ENCODE measurements at regions not wholly inside any gene's neighbourhood (a gene's known extent, or its start where the extent isn't known, plus 50 kb on each side); places are given as distances from the start of the nearest gene placed in this dataset.

DNA sequence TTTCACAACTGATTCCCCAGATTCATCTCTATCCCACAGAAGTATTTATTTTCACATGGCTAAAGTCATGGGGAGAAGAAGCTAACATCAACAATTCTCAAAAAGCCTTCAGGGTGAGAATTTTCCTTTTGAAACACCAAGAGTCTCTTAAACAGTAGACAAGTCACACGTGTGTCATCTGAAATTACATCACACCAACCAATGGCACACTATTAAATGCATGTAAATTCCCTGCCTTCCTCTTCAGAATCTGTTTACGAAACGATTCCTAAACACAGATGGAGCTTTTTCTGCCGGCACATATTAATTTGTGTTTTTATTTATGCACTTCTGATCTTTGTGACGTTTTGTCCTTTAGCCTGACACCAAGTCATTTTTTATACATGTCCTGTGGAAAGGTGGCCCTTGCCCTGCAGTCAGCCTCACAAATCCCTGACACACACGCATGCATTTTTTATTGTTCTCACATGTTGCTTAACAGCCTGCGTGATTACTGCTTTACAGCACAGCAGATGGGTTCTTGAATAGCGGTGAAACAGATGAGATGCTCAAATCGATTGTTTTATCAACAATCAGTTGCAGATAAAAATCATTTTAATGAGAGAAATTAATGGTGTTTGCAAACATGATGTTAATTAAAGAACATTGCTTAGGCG is 735.9 kb upstream of the TENM3 start:
- Histone ChIP-seq H3K9me3 (ENCODE audit: control insufficient read depth, low read length) (no peaks in the 10 kb centered on the region), H3K27ac (ENCODE audit: low read depth, low read length, severe bottlenecking) (no peak overlapping the region), H3K4me1 (ENCODE audit: control insufficient read depth, insufficient read depth, low read length, poor library complexity, severe bottlenecking) (no peaks in the 10 kb centered on the region), H3K4me3 (ENCODE audit: extremely low read depth, insufficient read depth, low read length, poor library complexity, severe bottlenecking) (no peak overlapping the region), H3K36me3 (ENCODE audit: control insufficient read depth, insufficient read depth, low read length) (no peaks in the 10 kb centered on the region)
- WGBS, 2 experiments (ENCODE audit: insufficient coverage in 2 of 2): 82 to 100% methylated on average over 3 to 5 of the region's 10 CpGs

GRCh38 chr4:181507938-181508337 is 735.3 kb upstream of the TENM3 start:
- no peak overlapping the region for H3K4me3 ChIP-seq (ENCODE audit: extremely low read depth, insufficient read depth, low read length, poor library complexity, severe bottlenecking)
- no peaks in the 10 kb centered on the region for H3K36me3 ChIP-seq (ENCODE audit: control insufficient read depth, insufficient read depth, low read length)
- WGBS, 2 experiments (ENCODE audit: insufficient coverage in 2 of 2): 53 to 82% methylated on average over 6 of the region's 6 CpGs
- no peaks in the 10 kb centered on the region for H3K9me3 ChIP-seq (ENCODE audit: control insufficient read depth, low read length)
- H3K27ac ChIP-seq (ENCODE audit: low read depth, low read length, severe bottlenecking): no peak overlapping the region
- H3K4me1 ChIP-seq (ENCODE audit: control insufficient read depth, insufficient read depth, low read length, poor library complexity, severe bottlenecking): no peaks in the 10 kb centered on the region

- 84 to 94% methylated on average over 3 to 4 of the region's 6 CpGs for WGBS, 2 experiments (ENCODE audit: insufficient coverage in 2 of 2)
- Histone ChIP-seq H3K4me3 (ENCODE audit: extremely low read depth, insufficient read depth, low read length, poor library complexity, severe bottlenecking) (no peak overlapping the region), H3K9me3 (ENCODE audit: control insufficient read depth, low read length) (no peaks in the 10 kb centered on the region), H3K27ac (ENCODE audit: low read depth, low read length, severe bottlenecking) (no peak overlapping the region), H3K36me3 (ENCODE audit: control insufficient read depth, insufficient read depth, low read length) (no peaks in the 10 kb centered on the region), H3K4me1 (ENCODE audit: control insufficient read depth, insufficient read depth, low read length, poor library complexity, severe bottlenecking) (no peaks in the 10 kb centered on the region)
Observed at GRCh38 chr4:181508601-181509000, 734.6 kb upstream of the TENM3 start.

DNA sequence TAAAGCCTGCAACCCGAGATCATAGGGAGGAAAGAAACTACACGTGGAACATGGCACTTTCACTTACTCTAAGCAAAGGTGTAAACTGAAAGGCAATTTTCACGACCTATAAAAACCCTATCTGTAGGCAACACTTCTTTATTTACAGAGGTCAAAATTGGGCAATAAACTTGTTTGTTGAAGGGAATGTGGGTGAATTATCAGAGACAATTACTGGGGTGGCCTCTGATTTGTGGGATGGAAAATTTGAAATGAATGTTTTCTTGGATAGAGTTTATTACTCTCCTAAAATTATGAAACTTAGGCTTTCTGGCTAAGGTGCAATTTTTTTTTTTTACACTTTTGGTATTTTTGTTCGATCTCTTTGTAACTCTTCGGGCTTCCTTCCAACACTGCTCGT is 734.1 kb upstream of the TENM3 start:
- Histone ChIP-seq H3K4me1 (ENCODE audit: control insufficient read depth, insufficient read depth, low read length, poor library complexity, severe bottlenecking) (no peaks in the 10 kb centered on the region), H3K27ac (ENCODE audit: low read depth, low read length, severe bottlenecking) (no peak overlapping the region)
- WGBS, 2 experiments (ENCODE audit: insufficient coverage in 2 of 2): 85 to 100% methylated on average over 1 to 3 of the region's 6 CpGs

DNA sequence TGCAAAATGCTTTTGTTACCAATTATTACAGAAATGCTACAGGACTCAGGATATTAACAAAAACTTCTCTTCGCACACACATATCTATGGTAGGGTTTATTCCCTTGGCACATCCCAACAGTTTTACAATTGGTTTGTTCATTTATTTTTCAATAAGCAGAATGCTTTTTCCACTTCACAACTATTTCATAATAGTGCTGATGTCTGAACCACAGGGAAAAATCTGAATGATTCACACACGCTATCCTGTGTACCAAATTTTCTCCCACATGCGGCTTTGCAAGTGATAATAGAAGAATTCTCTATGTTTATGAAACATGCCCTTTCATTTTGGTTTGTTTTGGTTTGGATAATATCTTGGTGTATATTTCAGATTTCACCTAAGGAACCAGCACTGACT is 725.7 kb upstream of the TENM3 start:
- no peak overlapping the region for H3K4me3 ChIP-seq (ENCODE audit: extremely low read depth, insufficient read depth, low read length, poor library complexity, severe bottlenecking)
- H3K9me3 ChIP-seq (ENCODE audit: control insufficient read depth, low read length): no peaks in the 10 kb centered on the region
- no peaks in the 10 kb centered on the region for H3K36me3 ChIP-seq (ENCODE audit: control insufficient read depth, insufficient read depth, low read length)
- 80% methylated on average over 1 of the region's 3 CpGs; no CpG with 5 or more reads in 1 of the 2 experiments for WGBS, 2 experiments (ENCODE audit: insufficient coverage in 2 of 2)
- H3K4me1 ChIP-seq (ENCODE audit: control insufficient read depth, insufficient read depth, low read length, poor library complexity, severe bottlenecking): no peaks in the 10 kb centered on the region
- H3K27ac ChIP-seq (ENCODE audit: low read depth, low read length, severe bottlenecking): no peak overlapping the region

More for the DNA sequence above, 734.1 kb upstream of the TENM3 start:
- H3K4me3 ChIP-seq (ENCODE audit: extremely low read depth, insufficient read depth, low read length, poor library complexity, severe bottlenecking): no peak overlapping the region
- no peaks in the 10 kb centered on the region for H3K36me3 ChIP-seq (ENCODE audit: control insufficient read depth, insufficient read depth, low read length)
- no peaks in the 10 kb centered on the region for H3K9me3 ChIP-seq (ENCODE audit: control insufficient read depth, low read length)

DNA sequence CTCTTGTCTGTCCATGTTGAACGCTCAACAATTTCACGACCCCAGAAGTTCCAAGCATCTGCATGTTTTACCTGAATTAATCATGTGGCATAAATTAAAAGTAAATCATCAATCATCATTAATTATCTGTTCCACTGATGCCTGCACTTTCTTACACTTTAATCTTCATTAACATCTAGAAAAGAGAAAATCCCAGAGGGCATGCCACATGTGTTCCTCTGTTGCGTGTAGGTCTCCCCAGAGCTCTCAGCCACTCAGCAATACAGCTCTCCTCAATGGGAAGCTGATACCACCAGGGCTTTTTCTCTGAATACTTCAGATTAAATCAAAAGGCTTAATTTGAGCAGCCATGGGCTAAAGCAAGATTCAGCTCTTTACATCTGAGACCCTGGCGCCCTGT is 722.4 kb upstream of the TENM3 start:
- Histone ChIP-seq H3K4me3 (ENCODE audit: extremely low read depth, insufficient read depth, low read length, poor library complexity, severe bottlenecking) (no peak overlapping the region), H3K36me3 (ENCODE audit: control insufficient read depth, insufficient read depth, low read length) (no peaks in the 10 kb centered on the region), H3K4me1 (ENCODE audit: control insufficient read depth, insufficient read depth, low read length, poor library complexity, severe bottlenecking) (no peaks in the 10 kb centered on the region), H3K27ac (ENCODE audit: low read depth, low read length, severe bottlenecking) (no peak overlapping the region), H3K9me3 (ENCODE audit: control insufficient read depth, low read length) (no peaks in the 10 kb centered on the region)
- WGBS, 2 experiments (ENCODE audit: insufficient coverage in 2 of 2): 93 to 100% methylated on average over 2 to 3 of the region's 4 CpGs

- no peak overlapping the region for H3K27ac ChIP-seq (ENCODE audit: low read depth, low read length, severe bottlenecking)
- WGBS, 2 experiments (ENCODE audit: insufficient coverage in 2 of 2): 70% methylated on average over 2 of the region's 8 CpGs; no CpG with 5 or more reads in 1 of the 2 experiments
- no peaks in the 10 kb centered on the region for H3K9me3 ChIP-seq (ENCODE audit: control insufficient read depth, low read length)
- H3K36me3 ChIP-seq (ENCODE audit: control insufficient read depth, insufficient read depth, low read length): no peaks in the 10 kb centered on the region
- H3K4me3 ChIP-seq (ENCODE audit: extremely low read depth, insufficient read depth, low read length, poor library complexity, severe bottlenecking): no peak overlapping the region
- H3K4me1 ChIP-seq (ENCODE audit: control insufficient read depth, insufficient read depth, low read length, poor library complexity, severe bottlenecking): no peaks in the 10 kb centered on the region
Observed at GRCh38 chr4:181523973-181524372, 719.2 kb upstream of the TENM3 start.

DNA sequence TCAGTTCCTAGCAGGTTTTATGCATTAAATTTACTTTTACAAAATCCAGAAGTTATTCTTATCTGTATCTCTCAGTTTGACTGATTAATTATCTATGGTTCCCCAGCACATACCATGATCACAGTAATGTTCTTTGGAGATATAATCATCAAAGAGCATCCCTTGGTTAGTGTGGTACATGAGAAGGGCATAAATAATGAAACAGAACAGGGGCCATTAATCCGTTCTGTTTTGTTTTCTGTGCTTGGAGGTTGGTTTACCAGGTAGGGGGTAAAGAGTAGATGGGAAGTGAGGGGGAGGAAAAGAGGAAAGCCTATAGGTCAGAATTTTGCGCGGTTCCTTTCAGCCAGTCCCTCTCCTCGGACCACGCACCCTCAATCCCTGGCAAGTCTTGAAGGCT is 718.7 kb upstream of the TENM3 start:
- WGBS, 2 experiments (ENCODE audit: insufficient coverage in 2 of 2): 79 to 100% methylated on average over 4 to 5 of the region's 5 CpGs
- H3K27ac ChIP-seq (ENCODE audit: low read depth, low read length, severe bottlenecking): no peak overlapping the region
- H3K36me3 ChIP-seq (ENCODE audit: control insufficient read depth, insufficient read depth, low read length): no peaks in the 10 kb centered on the region
- H3K9me3 ChIP-seq (ENCODE audit: control insufficient read depth, low read length): no peaks in the 10 kb centered on the region
- H3K4me1 ChIP-seq (ENCODE audit: control insufficient read depth, insufficient read depth, low read length, poor library complexity, severe bottlenecking): no peaks in the 10 kb centered on the region
- no peak overlapping the region for H3K4me3 ChIP-seq (ENCODE audit: extremely low read depth, insufficient read depth, low read length, poor library complexity, severe bottlenecking)

DNA sequence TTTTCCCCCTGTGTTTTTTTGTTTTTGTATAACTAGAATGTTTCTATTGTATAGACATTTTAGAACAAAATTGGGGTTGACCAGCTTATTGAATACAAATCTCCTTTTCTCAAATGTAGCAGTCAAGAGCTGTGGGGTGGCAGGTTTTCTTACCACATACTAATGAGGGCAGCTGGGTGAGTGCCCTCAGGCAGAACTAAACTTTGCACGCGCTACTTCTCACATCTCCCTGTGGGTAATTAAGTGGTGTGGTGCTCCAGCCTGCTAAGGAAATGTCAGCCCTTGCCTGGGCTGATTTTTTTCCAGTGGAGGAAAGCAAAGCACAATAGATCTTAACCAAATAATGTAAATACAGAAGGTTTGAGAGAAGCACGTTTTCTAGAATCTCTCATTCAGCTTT is 717.6 kb upstream of the TENM3 start:
- H3K36me3 ChIP-seq (ENCODE audit: control insufficient read depth, insufficient read depth, low read length): no peaks in the 10 kb centered on the region
- WGBS, 2 experiments (ENCODE audit: insufficient coverage in 2 of 2): no CpG with 5 or more reads among the region's 3 CpGs
- H3K4me1 ChIP-seq (ENCODE audit: control insufficient read depth, insufficient read depth, low read length, poor library complexity, severe bottlenecking): no peaks in the 10 kb centered on the region
- H3K4me3 ChIP-seq (ENCODE audit: extremely low read depth, insufficient read depth, low read length, poor library complexity, severe bottlenecking): no peak overlapping the region
- H3K9me3 ChIP-seq (ENCODE audit: control insufficient read depth, low read length): no peaks in the 10 kb centered on the region
- H3K27ac ChIP-seq (ENCODE audit: low read depth, low read length, severe bottlenecking): no peak overlapping the region

DNA sequence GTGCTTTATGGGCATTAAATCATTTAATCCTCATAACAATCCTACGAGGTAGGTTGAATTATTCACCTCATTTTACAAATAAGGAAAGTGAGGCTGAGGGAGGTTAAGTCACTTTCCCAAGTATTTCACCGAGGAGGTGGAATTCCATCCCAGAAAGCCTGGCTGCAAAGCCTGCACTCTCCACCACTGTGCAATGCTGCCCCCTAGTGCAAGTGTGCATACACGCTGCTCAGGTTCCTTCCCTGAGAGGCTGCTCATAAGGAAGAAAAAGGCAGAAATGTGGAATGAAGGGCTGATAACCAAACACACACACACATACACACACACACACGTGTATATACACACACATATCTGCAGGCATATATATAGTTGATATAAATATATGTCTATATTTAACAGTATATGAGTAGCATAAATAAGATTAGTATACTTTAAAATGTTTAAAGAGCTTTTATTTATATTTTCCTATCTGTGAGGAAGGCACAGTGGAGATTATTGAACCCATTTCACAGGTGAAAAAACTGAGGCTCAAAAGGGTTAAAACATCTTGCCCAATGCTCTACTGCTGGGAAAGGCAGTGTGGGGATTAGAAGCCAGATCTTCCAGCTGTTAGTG is 714.5 kb upstream of the TENM3 start:
- H3K4me3 ChIP-seq (ENCODE audit: extremely low read depth, insufficient read depth, low read length, poor library complexity, severe bottlenecking): no peak overlapping the region
- H3K27ac ChIP-seq (ENCODE audit: low read depth, low read length, severe bottlenecking): no peak overlapping the region
- no peaks in the 10 kb centered on the region for H3K9me3 ChIP-seq (ENCODE audit: control insufficient read depth, low read length)
- 40% methylated on average over 1 of the region's 4 CpGs; no CpG with 5 or more reads in 1 of the 2 experiments for WGBS, 2 experiments (ENCODE audit: insufficient coverage in 2 of 2)
- H3K36me3 ChIP-seq (ENCODE audit: control insufficient read depth, insufficient read depth, low read length): no peaks in the 10 kb centered on the region
- no peaks in the 10 kb centered on the region for H3K4me1 ChIP-seq (ENCODE audit: control insufficient read depth, insufficient read depth, low read length, poor library complexity, severe bottlenecking)

GRCh38 chr4:181529537-181529936 is 713.7 kb upstream of the TENM3 start:
- H3K4me3 ChIP-seq (ENCODE audit: extremely low read depth, insufficient read depth, low read length, poor library complexity, severe bottlenecking): no peak overlapping the region
- H3K36me3 ChIP-seq (ENCODE audit: control insufficient read depth, insufficient read depth, low read length): no peaks in the 10 kb centered on the region
- no peak overlapping the region for H3K27ac ChIP-seq (ENCODE audit: low read depth, low read length, severe bottlenecking)
- 100% methylated on average over 2 of the region's 4 CpGs; no CpG with 5 or more reads in 1 of the 2 experiments for WGBS, 2 experiments (ENCODE audit: insufficient coverage in 2 of 2)
- no peaks in the 10 kb centered on the region for H3K4me1 ChIP-seq (ENCODE audit: control insufficient read depth, insufficient read depth, low read length, poor library complexity, severe bottlenecking)
- no peaks in the 10 kb centered on the region for H3K9me3 ChIP-seq (ENCODE audit: control insufficient read depth, low read length)

Data from mesodermal cell (in vitro differentiated cells).